ENCODE measurements at regions not wholly inside any gene's neighbourhood (a gene's known extent, or its start where the extent isn't known, plus 50 kb on each side); places are given as distances from the start of the nearest gene placed in this dataset.
"Not testable (repeated sequence)": the region's sequence is repeated elsewhere in the genome, so short reads cannot be mapped to it uniquely, and the experiment has no call there.

DNA sequence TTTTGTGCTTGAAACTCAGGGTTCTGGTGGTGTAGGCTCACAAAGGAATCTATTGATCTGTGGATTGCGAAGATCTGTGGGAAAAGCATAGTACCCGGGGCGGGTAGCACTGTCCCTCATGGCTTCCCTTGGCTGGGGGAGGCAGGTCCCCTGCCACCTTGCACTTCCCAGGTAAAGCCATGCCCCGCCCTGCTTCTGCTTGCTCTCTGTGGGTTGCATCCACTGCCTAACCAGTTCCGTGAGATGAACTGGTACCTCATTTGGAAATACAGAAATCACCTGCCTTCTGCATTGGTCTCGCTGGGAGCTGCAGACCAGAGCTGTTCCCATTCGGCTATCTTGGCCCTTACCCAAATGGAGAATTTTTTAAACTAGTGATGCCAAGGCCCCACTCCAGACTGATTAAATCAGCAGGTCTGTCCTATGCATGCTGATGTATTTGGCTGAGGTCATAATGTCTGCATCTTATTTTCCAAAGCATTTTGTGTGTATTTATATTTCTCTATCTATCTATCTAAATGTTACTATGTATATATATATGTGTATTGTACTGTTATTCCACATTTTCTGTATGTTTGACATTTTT, 65.5 kb upstream of the SLC7A14 start:
- no peak for DNase-seq (ENCODE audit: low read depth in 2 of 2)

DNA sequence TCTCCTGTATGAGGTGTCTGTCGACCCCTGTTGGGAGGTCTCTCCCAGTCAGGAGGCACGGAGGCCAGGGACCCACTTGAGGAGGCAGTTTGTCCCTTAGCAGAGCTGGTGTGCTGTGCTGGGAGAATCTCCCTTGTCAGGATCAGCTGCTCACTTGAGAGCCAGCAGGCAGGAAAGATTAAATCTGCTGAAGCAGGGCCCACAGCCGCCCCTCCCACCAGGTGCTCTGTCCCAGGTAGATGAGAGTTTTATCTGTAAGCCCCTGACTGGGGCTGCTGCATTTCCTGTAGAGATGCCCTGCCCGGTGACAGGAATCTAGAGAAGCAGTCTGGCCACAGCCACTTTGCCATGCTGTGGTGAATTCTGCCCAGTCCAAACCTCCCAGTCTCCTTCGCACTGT, 64.7 kb upstream of the SLC7A14 start:
- DNase-seq (ENCODE audit: low read depth in 2 of 2), result not testable (repeated sequence)

- no peak for DNase-seq (ENCODE audit: low read depth in 2 of 2)
These were observed 58.8 kb upstream of the SLC7A14 start for GRCh38 chr3:170644711-170645110.

GRCh38 chr3:170643831-170644230, 58.0 kb upstream of the SLC7A14 start:
- no peak for DNase-seq (ENCODE audit: low read depth in 2 of 2)

DNA sequence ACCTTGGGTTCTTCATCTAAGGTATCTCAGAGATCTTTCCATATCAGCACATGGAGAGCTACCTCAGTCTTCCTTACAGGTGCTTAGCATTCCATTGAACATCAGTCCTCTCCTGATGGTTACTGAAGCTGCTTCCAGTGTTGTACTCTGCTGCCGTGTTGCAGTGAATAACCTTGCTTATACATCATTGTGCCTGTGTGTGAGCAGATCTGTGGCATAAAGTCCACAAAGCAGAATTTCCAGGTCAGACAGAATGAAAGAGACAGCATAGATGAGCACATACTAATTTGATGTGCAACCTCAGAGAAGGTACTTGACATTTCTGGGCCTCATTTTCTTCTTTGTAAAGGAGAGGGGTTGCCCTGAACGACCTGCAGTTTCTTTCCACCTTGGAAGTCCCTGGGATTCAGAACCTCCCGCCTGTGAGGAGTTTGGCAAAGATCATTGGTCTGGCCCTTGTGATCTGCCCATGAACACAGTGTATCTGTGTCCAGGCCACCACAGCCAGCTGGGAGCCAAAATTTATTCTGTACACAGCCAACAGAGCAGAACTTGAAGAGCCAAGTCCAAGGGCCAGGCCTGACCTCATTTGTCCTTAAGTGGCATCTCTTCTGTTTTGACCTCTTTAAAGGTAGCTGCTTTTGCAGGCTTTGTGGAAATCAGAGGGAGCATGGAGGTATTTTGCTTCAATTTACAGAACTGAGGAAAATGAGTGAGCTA, 57.2 kb upstream of the SLC7A14 start:
- DNase-seq (ENCODE audit: low read depth in 2 of 2), result no peak

GRCh38 chr3:170641510-170642236, 55.8 kb upstream of the SLC7A14 start:
- no peak for DNase-seq (ENCODE audit: low read depth in 2 of 2)

DNA sequence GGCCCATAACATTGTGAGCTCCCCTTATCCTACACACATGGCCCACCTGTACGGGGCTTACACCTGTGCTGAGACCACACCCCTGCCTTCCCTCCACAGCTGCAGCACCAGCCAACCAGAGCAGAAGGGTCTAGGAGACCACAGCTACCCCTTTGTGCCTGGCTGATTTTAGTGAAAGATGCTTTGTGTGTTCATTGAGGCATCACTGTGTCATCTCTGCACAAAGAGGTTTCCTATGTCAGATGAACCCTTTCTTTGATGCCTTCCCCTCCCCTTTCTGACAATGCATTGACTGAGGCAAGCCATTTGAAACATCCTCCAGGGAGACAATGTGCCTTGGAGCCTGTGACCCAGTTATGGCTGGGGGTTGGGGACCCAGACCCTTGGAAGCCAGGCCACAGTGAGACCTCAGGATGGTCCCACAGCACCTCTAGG, 54.9 kb upstream of the SLC7A14 start:
- DNase-seq (ENCODE audit: low read depth in 2 of 2), result no peak

- DNase-seq (ENCODE audit: low read depth in 2 of 2), result no peak
These were observed 53.1 kb upstream of the SLC7A14 start for GRCh38 chr3:170638988-170639387.

DNA sequence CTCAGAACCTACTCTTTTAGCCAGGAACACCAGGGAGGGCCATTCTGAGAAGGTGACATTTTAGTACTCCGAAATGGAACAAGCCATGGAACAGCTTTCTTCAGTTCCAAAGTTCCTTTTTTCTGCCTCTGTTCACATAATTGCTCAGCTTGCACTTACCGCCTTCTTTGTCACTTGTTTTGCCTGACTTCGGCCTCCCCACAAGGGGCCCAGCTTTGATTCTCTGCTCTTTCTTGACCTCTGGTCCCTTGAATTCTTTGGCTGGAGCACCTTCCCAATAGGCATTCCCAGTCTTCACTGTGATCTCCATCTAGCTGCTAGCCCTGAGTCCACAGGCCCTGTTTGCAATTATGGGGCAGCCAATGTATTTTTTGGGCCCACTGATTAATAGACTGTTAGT, 51.4 kb upstream of the SLC7A14 start:
- DNase-seq (ENCODE audit: low read depth in 2 of 2), result no peak

- DNase-seq (ENCODE audit: low read depth in 2 of 2), result no peak
These were observed 50.6 kb upstream of the SLC7A14 start for GRCh38 chr3:170636400-170636973.

Measured in stimulated activated CD4-positive, alpha-beta T cell treated with anti-CD3 and anti-CD28 coated beads, Interleukin-1b, Interleukin-23, amount 100 ng/mL, for 1 hour (primary cell).